ENCODE measurements at regions not wholly inside any gene's neighbourhood (a gene's known extent, or its start where the extent isn't known, plus 50 kb on each side); places are given as distances from the start of the nearest gene placed in this dataset.

- no peak overlapping the region for H3K4me3 ChIP-seq (ENCODE audit: low read depth, low read length)
- TF ChIP-seq CTCF (conservative IDR thresholded peaks at IDR 0.05; ENCODE audit: low read depth, low read length) = no peak
- DNase-seq (ENCODE audit: low read depth) = no peak
Measured at GRCh38 chr15:31525988-31526665, 199.5 kb downstream of the KLF13 start.

- TF ChIP-seq CTCF (conservative IDR thresholded peaks at IDR 0.05; ENCODE audit: low read depth, low read length) = no peak
- no peak for DNase-seq (ENCODE audit: low read depth)
- H3K4me3 ChIP-seq (ENCODE audit: low read depth, low read length) = no peak overlapping the region
Measured at GRCh38 chr15:31526916-31527690, 200.5 kb downstream of the KLF13 start.

- TF ChIP-seq CTCF (conservative IDR thresholded peaks at IDR 0.05; ENCODE audit: low read depth, low read length) = no peak
- no peak overlapping the region for H3K4me3 ChIP-seq (ENCODE audit: low read depth, low read length)
- no peak for DNase-seq (ENCODE audit: low read depth)
Measured at GRCh38 chr15:31528846-31529245, 202.2 kb downstream of the KLF13 start.

GRCh38 chr15:31537770-31538592 lies 211.3 kb downstream of the KLF13 start:
- no peak for TF ChIP-seq CTCF (conservative IDR thresholded peaks at IDR 0.05; ENCODE audit: low read depth, low read length)
- no peak for DNase-seq (ENCODE audit: low read depth)

GRCh38 chr15:31540633-31541032 lies 214.0 kb downstream of the KLF13 start:
- TF ChIP-seq CTCF (conservative IDR thresholded peaks at IDR 0.05; ENCODE audit: low read depth, low read length) = no peak
- no peak for DNase-seq (ENCODE audit: low read depth)
- H3K4me3 ChIP-seq (ENCODE audit: low read depth, low read length) = no peak overlapping the region

More at GRCh38 chr15:31537770-31538592, 211.3 kb downstream of the KLF13 start:
- no peak overlapping the region for H3K4me3 ChIP-seq (ENCODE audit: low read depth, low read length)

GRCh38 chr15:31544361-31544760 lies 217.7 kb downstream of the KLF13 start:
- DNase-seq (ENCODE audit: low read depth) = no peak
- H3K4me3 ChIP-seq (ENCODE audit: low read depth, low read length) = no peak overlapping the region
- TF ChIP-seq CTCF (conservative IDR thresholded peaks at IDR 0.05; ENCODE audit: low read depth, low read length) = no peak
